HG03469 (cell line): ENCODE measurements at regions not wholly inside any gene's neighbourhood (a gene's known extent, or its start where the extent isn't known, plus 50 kb on each side); places are given as distances from the start of the nearest gene placed in this dataset.

Experiments
- ATAC-seq: cut with Tn5 transposase; IDR thresholded peaks from one replicate; pipeline ENCODE4 v1.9.1; 2021; ENCODE audit warnings: mild to moderate bottlenecking, moderate library complexity, moderate number of reproducible peaks; ENCODE audit not compliant: unreplicated experiment

GRCh38 chr9:10961883-10962282, 349.1 kb upstream of the PTPRD start:
- ATAC-seq, result no peak

GRCh38 chr9:10983251-10983650, 370.4 kb upstream of the PTPRD start:
- no peak for ATAC-seq

- no peak for ATAC-seq
These were observed 386.8 kb upstream of the PTPRD start for GRCh38 chr9:10999646-11000045.

- ATAC-seq, result no peak
These were observed 388.7 kb upstream of the PTPRD start for GRCh38 chr9:11001546-11001945.

GRCh38 chr9:11002705-11003104, 389.9 kb upstream of the PTPRD start:
- ATAC-seq, result no peak

GRCh38 chr9:11003836-11004235, 391.0 kb upstream of the PTPRD start:
- ATAC-seq, result no peak

- no peak for ATAC-seq
These were observed 398.9 kb upstream of the PTPRD start for GRCh38 chr9:11011696-11012095.

- ATAC-seq, result no peak
These were observed 403.3 kb upstream of the PTPRD start for GRCh38 chr9:11016081-11016480.

GRCh38 chr9:11023201-11023600, 410.4 kb upstream of the PTPRD start:
- ATAC-seq, result no peak

- ATAC-seq, result no peak
These were observed 413.0 kb upstream of the PTPRD start for GRCh38 chr9:11025775-11026174.

GRCh38 chr9:11038366-11038765, 425.6 kb upstream of the PTPRD start:
- no peak for ATAC-seq

GRCh38 chr9:11039006-11039405, 426.2 kb upstream of the PTPRD start:
- ATAC-seq, result no peak

- ATAC-seq, result no peak
These were observed 432.8 kb upstream of the PTPRD start for GRCh38 chr9:11045589-11045988.

GRCh38 chr9:11063263-11063662, 450.5 kb upstream of the PTPRD start:
- ATAC-seq, result no peak

GRCh38 chr9:11064909-11065308, 452.1 kb upstream of the PTPRD start:
- ATAC-seq, result no peak

- no peak for ATAC-seq
These were observed 459.4 kb upstream of the PTPRD start for GRCh38 chr9:11072176-11072575.

GRCh38 chr9:11086561-11086960, 473.8 kb upstream of the PTPRD start:
- ATAC-seq, result no peak

- no peak for ATAC-seq
These were observed 476.1 kb upstream of the PTPRD start for GRCh38 chr9:11088821-11089374.

- ATAC-seq, result no peak
These were observed 480.2 kb upstream of the PTPRD start for GRCh38 chr9:11092974-11093373.

GRCh38 chr9:11097020-11097419, 484.2 kb upstream of the PTPRD start:
- no peak for ATAC-seq

GRCh38 chr9:11103525-11103924, 490.7 kb upstream of the PTPRD start:
- no peak for ATAC-seq

- no peak for ATAC-seq
These were observed 494.4 kb upstream of the PTPRD start for GRCh38 chr9:11107196-11107595.

GRCh38 chr9:11128156-11128555, 515.4 kb upstream of the PTPRD start:
- no peak for ATAC-seq

- no peak for ATAC-seq
These were observed 523.0 kb upstream of the PTPRD start for GRCh38 chr9:11135851-11136250.
